GM23248 (cell line): ENCODE measurements at regions not wholly inside any gene's neighbourhood (a gene's known extent, or its start where the extent isn't known, plus 50 kb on each side); places are given as distances from the start of the nearest gene placed in this dataset.

Source experiments
- EZH2 ChIP-seq: fragments of 200-600 bp; sonication (generic); IDR thresholded peaks from 2 replicates; pipeline ENCODE4 v1.6.1; 2018; ENCODE audit warnings: antibody characterized with exemption, mild to moderate bottlenecking; ENCODE audit not compliant: insufficient read depth, poor library complexity, severe bottlenecking
- EZH2phosphoT487 ChIP-seq: fragments of 200-600 bp; sonication (generic); IDR thresholded peaks from 2 replicates; pipeline ENCODE4 v1.6.1; 2018; ENCODE audit warnings: antibody characterized with exemption, moderate library complexity, mild to moderate bottlenecking, low read depth; ENCODE audit not compliant: insufficient read depth

DNA sequence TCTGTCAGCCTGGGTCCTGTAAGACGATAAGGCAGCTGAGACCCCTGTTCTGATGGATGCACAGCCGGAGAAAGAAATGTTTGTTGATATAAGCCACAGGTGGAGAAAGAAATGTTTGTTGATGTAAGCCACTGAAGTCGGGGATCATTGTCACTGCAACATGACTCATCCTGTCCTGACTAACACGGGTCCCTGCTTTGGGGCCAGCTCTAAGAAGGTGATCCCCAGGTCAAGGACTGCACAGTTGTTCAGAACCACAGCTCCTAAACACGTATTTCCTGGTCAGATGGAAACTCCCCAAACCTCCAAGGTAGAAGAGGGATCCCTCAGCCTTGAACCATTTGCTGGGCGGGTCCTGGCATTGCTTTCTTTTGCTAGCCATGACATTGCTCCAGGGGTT is 86.4 kb upstream of the IGSF21 start:
- no peak for TF ChIP-seq EZH2
- TF ChIP-seq EZH2phosphoT487: no peak
